Mesothelial cell of epicardium (in vitro differentiated cells): ENCODE measurements at regions not wholly inside any gene's neighbourhood (a gene's known extent, or its start where the extent isn't known, plus 50 kb on each side); places are given as distances from the start of the nearest gene placed in this dataset.

Experiments
- DNase-seq, 2 experiments: peaks; one replicate each; pipeline ENCODE4 v3.0.0; 2021; ENCODE audit warnings: low spot score in 2 of 2; ENCODE audit not compliant: unreplicated experiment in 2 of 2
- H3K27ac Mint-ChIP-seq: 2 replicates; pipeline ENCODE4 v1.8.0; 2021; ENCODE audit warnings: mixed read lengths
- H3K27me3 Mint-ChIP-seq: 2 replicates; pipeline ENCODE4 v1.8.0; 2021; ENCODE audit warnings: low read depth, mixed read lengths
- H3K36me3 Mint-ChIP-seq: 2 replicates; pipeline ENCODE4 v1.8.0; 2021; ENCODE audit warnings: mixed read lengths
- H3K4me1 Mint-ChIP-seq: 2 replicates; pipeline ENCODE4 v1.8.0; 2021; ENCODE audit warnings: mixed read lengths
- H3K4me3 Mint-ChIP-seq: 2 replicates; pipeline ENCODE4 v1.8.0; 2021; ENCODE audit warnings: mild to moderate bottlenecking, moderate library complexity, mixed read lengths
- H3K9me3 Mint-ChIP-seq: 2 replicates; pipeline ENCODE4 v1.8.0; 2021; ENCODE audit warnings: mixed read lengths
- TF ChIP-seq, protein P1 (sequence below): fragments of 200-600 bp; sonication (generic); IDR thresholded peaks from one replicate; pipeline ENCODE4 v1.5.0; 2021; ENCODE audit warnings: antibody characterized with exemption; ENCODE audit not compliant: unreplicated experiment

DNA sequence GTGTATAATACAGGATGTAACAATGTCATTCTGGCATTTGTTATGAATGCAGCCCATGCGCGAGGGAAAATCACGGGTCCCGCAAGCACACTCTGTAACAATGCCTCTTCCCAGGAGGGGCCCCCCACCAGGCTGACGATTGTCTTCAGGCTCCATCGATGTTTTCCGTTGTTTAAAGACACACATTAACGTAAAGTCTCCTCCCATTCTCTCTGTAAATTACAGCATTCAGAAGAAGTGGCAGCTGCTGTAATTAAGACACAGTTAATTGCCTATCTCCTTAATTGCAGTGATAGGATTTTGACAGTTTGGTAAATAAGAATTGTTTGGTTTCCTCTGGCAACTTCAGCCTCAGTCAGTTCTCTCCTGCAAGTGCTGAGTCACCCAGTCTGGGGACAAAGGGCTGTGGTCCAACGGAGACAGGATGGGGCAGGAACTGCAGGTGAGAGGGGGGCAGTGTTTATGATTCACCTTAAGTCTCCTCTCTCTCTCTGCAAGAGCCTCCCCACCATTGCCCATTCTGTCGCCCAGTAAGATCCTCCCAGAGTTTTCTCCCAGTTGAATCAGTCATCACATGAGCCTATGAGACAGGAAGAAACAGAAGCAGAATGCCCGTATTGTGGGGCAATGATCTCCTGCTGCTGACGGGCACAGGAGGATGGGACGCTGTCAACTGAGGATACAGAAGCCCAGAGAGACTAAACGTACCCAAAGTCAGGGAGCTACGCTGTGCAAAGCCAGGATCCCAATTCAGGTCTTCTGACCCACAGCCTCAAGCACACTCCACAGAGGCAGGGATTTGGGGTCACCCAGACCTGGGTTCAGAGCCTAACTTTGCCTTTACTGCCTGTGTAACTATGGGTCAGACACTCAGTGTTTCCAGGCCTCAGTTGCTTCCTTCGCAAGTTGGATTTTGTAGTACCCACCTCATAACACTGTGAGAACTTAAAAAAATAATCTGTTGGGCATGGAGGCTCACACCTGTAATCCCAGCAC lies 110.0 kb downstream of the ADSS2 start:
- no peak overlapping the region for H3K4me3 Mint-ChIP-seq
- TF ChIP-seq, protein P1, sequence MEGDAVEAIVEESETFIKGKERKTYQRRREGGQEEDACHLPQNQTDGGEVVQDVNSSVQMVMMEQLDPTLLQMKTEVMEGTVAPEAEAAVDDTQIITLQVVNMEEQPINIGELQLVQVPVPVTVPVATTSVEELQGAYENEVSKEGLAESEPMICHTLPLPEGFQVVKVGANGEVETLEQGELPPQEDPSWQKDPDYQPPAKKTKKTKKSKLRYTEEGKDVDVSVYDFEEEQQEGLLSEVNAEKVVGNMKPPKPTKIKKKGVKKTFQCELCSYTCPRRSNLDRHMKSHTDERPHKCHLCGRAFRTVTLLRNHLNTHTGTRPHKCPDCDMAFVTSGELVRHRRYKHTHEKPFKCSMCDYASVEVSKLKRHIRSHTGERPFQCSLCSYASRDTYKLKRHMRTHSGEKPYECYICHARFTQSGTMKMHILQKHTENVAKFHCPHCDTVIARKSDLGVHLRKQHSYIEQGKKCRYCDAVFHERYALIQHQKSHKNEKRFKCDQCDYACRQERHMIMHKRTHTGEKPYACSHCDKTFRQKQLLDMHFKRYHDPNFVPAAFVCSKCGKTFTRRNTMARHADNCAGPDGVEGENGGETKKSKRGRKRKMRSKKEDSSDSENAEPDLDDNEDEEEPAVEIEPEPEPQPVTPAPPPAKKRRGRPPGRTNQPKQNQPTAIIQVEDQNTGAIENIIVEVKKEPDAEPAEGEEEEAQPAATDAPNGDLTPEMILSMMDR, result no peak
- no peak overlapping the region for H3K27ac Mint-ChIP-seq
- no peak for DNase-seq
- no peaks in the 10 kb centered on the region for H3K9me3 Mint-ChIP-seq
- H3K36me3 Mint-ChIP-seq, result no peaks in the 10 kb centered on the region
- H3K4me1 Mint-ChIP-seq, result peaks cover 6% of the 10 kb centered on the region
- no peaks in the 10 kb centered on the region for H3K27me3 Mint-ChIP-seq

DNA sequence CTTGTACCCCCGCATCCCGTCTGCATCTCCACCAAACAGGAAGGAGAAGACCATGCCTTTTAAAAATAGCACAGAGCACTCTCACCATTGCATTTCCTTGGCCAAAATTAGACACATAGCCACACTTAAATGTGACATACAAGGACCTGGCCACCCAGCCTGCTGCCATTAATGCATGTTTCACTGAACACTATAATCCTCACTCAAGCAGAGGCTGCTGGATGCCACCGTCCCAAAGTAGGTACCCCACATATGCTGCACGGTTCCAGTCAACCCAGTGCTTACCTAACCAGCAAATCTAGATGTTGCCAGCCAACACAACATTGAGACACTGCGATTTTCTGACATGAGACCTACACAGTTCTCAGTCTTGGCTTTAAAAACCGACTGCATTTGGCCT lies 107.7 kb downstream of the ADSS2 start:
- TF ChIP-seq, protein P1, result no peak
- Mint-ChIP-seq H3K27ac (no peak overlapping the region), H3K4me3 (no peak overlapping the region)

DNA sequence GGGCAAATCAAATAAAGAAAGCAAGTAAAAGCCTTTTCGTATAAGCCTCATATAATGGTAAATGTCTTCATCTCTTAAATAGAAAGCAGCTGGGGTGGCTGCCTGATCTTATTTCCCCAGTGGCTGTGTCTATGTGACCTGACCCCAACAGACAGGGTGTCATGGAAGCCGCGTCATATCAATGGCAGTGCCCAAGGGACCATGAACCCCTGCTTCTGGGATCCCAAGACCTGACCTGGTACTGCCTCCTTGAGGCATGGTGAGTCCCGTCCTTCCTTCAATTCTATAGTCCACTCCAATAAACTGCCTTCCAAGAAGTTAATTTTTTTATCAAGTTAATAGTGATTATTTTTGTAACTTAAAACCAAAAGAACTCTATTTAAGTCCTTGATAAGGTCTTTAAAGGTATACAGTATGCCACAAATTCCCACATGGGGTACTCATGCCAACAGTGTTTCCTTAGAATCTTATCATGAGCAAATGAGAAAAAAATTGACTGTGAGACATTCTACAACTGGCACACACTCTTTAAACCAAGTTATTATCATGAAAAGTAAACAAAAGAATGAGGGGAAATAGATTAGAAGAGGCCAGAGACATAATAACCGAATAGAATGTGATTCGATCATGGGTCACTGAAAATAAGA lies 104.6 kb downstream of the ADSS2 start:
- DNase-seq, result no peak
- Mint-ChIP-seq H3K4me1 (peaks cover 11% of the 10 kb centered on the region), H3K27me3 (no peaks in the 10 kb centered on the region), H3K9me3 (peaks cover 4% of the 10 kb centered on the region), H3K27ac (no peak overlapping the region), H3K36me3 (no peaks in the 10 kb centered on the region), H3K4me3 (no peak overlapping the region)
- TF ChIP-seq, protein P1, result no peak

More for the DNA sequence above, 107.7 kb downstream of the ADSS2 start:
- Mint-ChIP-seq H3K27me3 (no peaks in the 10 kb centered on the region), H3K9me3 (peaks cover 4% of the 10 kb centered on the region), H3K4me1 (peaks cover 6% of the 10 kb centered on the region), H3K36me3 (no peaks in the 10 kb centered on the region)
- DNase-seq, result no peak

DNA sequence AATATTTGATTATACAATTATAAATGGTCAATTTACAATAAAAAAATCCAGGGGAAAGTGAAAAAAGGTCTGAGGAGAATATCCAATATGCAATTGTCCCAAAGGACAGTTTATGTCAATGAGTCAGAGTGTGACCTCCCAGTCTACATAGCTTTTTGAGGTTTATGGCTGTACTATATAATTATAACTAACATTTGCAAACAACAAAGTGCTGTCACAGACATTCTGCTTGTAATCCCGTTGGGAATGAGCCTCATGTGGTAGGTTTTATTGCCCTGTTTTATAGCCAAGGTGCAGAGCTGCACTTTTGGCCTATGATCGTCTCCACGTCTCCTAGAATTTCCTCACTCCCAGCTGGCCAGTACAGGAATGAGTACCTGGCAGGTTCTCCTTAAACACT lies 103.8 kb downstream of the ADSS2 start:
- no peak overlapping the region for H3K4me3 Mint-ChIP-seq
- H3K27me3 Mint-ChIP-seq, result no peaks in the 10 kb centered on the region
- peaks cover 18% of the 10 kb centered on the region for H3K4me1 Mint-ChIP-seq
- H3K36me3 Mint-ChIP-seq, result no peaks in the 10 kb centered on the region
- peaks cover 4% of the 10 kb centered on the region for H3K9me3 Mint-ChIP-seq
- no peak for DNase-seq
- TF ChIP-seq, protein P1, result no peak
- H3K27ac Mint-ChIP-seq, result no peak overlapping the region

DNA sequence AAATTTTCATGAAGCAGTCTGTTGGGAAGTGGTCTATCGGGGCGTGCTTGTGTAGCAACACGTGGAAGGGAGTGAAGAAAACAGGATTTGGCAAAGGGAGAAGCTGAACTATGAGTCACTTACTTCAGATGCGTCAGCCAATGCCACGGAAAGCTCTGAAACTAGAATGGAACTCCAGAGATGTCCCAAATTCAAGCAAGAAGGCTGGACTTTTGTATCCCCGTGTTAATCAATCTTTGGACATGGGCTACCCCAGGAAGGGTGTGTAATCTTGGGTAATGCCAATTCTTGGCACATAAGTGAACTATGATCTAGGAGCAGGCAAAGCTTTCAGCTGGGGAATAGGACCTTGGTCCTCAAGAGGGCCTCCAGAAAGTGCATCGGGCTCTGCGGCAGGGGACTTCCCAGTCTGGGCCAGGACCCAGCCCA lies 102.6 kb downstream of the ADSS2 start:
- Mint-ChIP-seq H3K27ac (no peak overlapping the region), H3K4me1 (peaks cover 22% of the 10 kb centered on the region), H3K36me3 (no peaks in the 10 kb centered on the region), H3K4me3 (no peak overlapping the region), H3K27me3 (no peaks in the 10 kb centered on the region), H3K9me3 (peaks cover 4% of the 10 kb centered on the region)
- no peak for DNase-seq
- TF ChIP-seq, protein P1, result no peak
